T47D (cell line): ENCODE measurements at regions not wholly inside any gene's neighbourhood (a gene's known extent, or its start where the extent isn't known, plus 50 kb on each side); places are given as distances from the start of the nearest gene placed in this dataset.

Source experiments
- DNase-seq, 2 experiments: peaks; one replicate each; pipeline versions ENCODE4 v3.0.0 to v3.0.0-alpha.2; 2011 to 2012; ENCODE audit warnings: low read depth in 1 of 2, low spot score in 1 of 2
- JUND ChIP-seq: IDR thresholded peaks from 2 replicates; pipeline ENCODE4 v1.6.1; 2012; ENCODE audit warnings: low read depth
- in situ Hi-C: cut with HindIII; loops from 2 replicates; pipeline ENCODE4 v1.10.0; 2016; ENCODE audit warnings: low sequenced_read_pairs, low pct_unique_long_range_greater_than_20kb

- no peak for TF ChIP-seq JUND
- in situ Hi-C loops = no loop called here
- DNase-seq = peak; percentile 4 to 27
These were observed 692.6 kb upstream of the SLITRK1 start for GRCh38 chr13:84574851-84575250.

GRCh38 chr13:84571264-84571663 is 689.0 kb upstream of the SLITRK1 start:
- in situ Hi-C loops = no loop called here
- TF ChIP-seq JUND = no peak
- DNase-seq = no peak

- in situ Hi-C loops = no loop called here
- TF ChIP-seq JUND = no peak
- no peak for DNase-seq
These were observed 688.6 kb upstream of the SLITRK1 start for GRCh38 chr13:84570831-84571230.

- no peak for TF ChIP-seq JUND
- in situ Hi-C loops = no loop called here
- no peak for DNase-seq
These were observed 687.1 kb upstream of the SLITRK1 start for GRCh38 chr13:84569366-84569765.

GRCh38 chr13:84567848-84568247 is 685.6 kb upstream of the SLITRK1 start:
- no peak for DNase-seq
- in situ Hi-C loops = no loop called here
- TF ChIP-seq JUND = no peak

GRCh38 chr13:84566780-84567179 is 684.5 kb upstream of the SLITRK1 start:
- in situ Hi-C loops = no loop called here
- TF ChIP-seq JUND = no peak
- DNase-seq = no peak

- in situ Hi-C loops = no loop called here
- no peak for DNase-seq
These were observed 681.3 kb upstream of the SLITRK1 start for GRCh38 chr13:84563611-84564010.

GRCh38 chr13:84553227-84553626 is 671.0 kb upstream of the SLITRK1 start:
- TF ChIP-seq JUND = no peak
- no peak for DNase-seq
- in situ Hi-C loops = no loop called here

More at GRCh38 chr13:84563611-84564010, 681.3 kb upstream of the SLITRK1 start:
- no peak for TF ChIP-seq JUND

GRCh38 chr13:84543962-84544361 is 661.7 kb upstream of the SLITRK1 start:
- DNase-seq = no peak
- in situ Hi-C loops = no loop called here
- no peak for TF ChIP-seq JUND

GRCh38 chr13:84542348-84542747 is 660.1 kb upstream of the SLITRK1 start:
- DNase-seq = no peak

GRCh38 chr13:84536906-84537305 is 654.6 kb upstream of the SLITRK1 start:
- in situ Hi-C loops = no loop called here
- no peak for DNase-seq
- TF ChIP-seq JUND = no peak

More at GRCh38 chr13:84542348-84542747, 660.1 kb upstream of the SLITRK1 start:
- in situ Hi-C loops = no loop called here
- TF ChIP-seq JUND = no peak

- no peak for TF ChIP-seq JUND
- DNase-seq = no peak
- in situ Hi-C loops = no loop called here
These were observed 646.3 kb upstream of the SLITRK1 start for GRCh38 chr13:84528408-84529070.

GRCh38 chr13:84525865-84526264 is 643.6 kb upstream of the SLITRK1 start:
- in situ Hi-C loops = no loop called here
- no peak for DNase-seq
- no peak for TF ChIP-seq JUND

- DNase-seq = no peak
- TF ChIP-seq JUND = no peak
- in situ Hi-C loops = no loop called here
These were observed 642.3 kb upstream of the SLITRK1 start for GRCh38 chr13:84524586-84524985.
